ENCODE measurements at regions not wholly inside any gene's neighbourhood (a gene's known extent, or its start where the extent isn't known, plus 50 kb on each side); places are given as distances from the start of the nearest gene placed in this dataset.

DNA sequence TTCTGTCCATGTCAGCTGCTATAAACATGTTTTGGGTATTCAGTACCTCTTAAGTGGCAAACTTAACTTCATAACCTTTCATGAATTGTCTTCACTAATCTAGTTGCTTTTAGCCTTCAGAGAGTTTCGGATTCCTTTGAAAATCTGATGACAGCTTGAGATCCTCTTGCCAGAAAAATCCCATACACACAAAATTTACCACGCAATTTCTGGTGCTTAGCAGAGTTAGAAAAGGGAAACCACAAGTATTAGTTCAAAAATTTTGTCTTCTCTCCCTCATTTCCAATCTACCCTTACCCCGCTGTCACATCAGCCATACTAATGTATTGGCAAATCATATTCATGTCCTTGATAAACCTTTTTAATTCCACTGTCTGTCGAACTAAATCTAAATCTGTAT is 72.7 kb upstream of the TMEM106B start:
- TF ChIP-seq, protein P1, sequence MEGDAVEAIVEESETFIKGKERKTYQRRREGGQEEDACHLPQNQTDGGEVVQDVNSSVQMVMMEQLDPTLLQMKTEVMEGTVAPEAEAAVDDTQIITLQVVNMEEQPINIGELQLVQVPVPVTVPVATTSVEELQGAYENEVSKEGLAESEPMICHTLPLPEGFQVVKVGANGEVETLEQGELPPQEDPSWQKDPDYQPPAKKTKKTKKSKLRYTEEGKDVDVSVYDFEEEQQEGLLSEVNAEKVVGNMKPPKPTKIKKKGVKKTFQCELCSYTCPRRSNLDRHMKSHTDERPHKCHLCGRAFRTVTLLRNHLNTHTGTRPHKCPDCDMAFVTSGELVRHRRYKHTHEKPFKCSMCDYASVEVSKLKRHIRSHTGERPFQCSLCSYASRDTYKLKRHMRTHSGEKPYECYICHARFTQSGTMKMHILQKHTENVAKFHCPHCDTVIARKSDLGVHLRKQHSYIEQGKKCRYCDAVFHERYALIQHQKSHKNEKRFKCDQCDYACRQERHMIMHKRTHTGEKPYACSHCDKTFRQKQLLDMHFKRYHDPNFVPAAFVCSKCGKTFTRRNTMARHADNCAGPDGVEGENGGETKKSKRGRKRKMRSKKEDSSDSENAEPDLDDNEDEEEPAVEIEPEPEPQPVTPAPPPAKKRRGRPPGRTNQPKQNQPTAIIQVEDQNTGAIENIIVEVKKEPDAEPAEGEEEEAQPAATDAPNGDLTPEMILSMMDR (IDR thresholded peaks at IDR 0.05 in 8 of 11, conservative IDR thresholded peaks at IDR 0.05 in 3 of 11), result no peak
- no peak for TF ChIP-seq POLR2A (IDR thresholded peaks at IDR 0.05)
